ENCODE measurements at regions not wholly inside any gene's neighbourhood (a gene's known extent, or its start where the extent isn't known, plus 50 kb on each side); places are given as distances from the start of the nearest gene placed in this dataset.

GRCh38 chr6:115442323-115442722 lies 618.4 kb downstream of the FRK start (continued):
- TF ChIP-seq, protein P1, sequence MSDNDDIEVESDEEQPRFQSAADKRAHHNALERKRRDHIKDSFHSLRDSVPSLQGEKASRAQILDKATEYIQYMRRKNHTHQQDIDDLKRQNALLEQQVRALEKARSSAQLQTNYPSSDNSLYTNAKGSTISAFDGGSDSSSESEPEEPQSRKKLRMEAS (IDR thresholded peaks at IDR 0.05), result no peak
- no peak for TF ChIP-seq KDM5A (IDR thresholded peaks at IDR 0.05; ENCODE audit: low read length)
- no peak for TF ChIP-seq RFX5 (IDR thresholded peaks at IDR 0.05; ENCODE audit: borderline replicate concordance, low read depth, low read length)
